ENCODE measurements at regions not wholly inside any gene's neighbourhood (a gene's known extent, or its start where the extent isn't known, plus 50 kb on each side); places are given as distances from the start of the nearest gene placed in this dataset.

DNA sequence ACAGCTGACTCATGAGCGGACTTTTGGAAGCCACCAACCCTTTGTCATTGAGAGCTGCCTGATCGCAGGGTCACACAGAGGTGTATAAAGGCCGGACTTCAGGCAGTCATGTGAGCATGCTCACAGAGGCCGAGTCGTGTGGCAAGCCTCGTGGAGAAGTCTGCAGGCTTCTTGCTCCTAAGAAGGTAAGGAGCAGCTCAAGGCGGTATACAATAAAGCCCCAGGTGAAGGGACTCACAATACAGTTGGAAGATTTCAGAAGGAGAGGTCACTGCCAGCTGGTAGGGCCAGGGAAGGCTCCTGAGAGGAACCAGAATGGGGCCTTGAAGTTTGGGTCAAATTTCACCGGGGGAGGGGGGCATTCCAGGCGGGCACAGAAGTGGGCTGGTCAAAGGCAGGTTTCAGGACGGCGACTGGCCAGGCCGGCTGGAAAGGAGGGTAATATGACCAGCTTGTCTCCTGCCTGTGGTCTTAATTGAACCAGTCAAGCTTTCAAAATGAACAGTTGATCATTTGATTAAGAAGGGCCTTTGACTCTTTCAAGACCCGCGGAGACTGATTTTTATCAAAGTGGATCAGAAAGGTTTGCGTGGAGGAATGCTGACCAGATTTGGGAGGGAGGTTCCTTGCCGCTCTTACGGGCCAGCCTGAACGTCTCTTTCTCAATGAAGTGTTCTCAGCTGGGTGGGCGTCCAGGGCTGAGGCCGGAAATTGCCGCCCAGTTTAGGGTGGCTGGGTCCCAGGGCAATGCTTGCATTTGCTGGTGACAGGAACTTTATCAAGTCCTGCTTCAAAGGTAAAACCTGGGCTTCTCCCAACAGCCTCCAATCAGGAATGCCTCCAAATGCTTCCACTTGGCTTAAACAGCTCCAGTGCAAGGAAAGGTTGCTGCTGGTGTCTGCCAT lies 178.6 kb downstream of the EMX2 start:
- no peak for DNase-seq

DNA sequence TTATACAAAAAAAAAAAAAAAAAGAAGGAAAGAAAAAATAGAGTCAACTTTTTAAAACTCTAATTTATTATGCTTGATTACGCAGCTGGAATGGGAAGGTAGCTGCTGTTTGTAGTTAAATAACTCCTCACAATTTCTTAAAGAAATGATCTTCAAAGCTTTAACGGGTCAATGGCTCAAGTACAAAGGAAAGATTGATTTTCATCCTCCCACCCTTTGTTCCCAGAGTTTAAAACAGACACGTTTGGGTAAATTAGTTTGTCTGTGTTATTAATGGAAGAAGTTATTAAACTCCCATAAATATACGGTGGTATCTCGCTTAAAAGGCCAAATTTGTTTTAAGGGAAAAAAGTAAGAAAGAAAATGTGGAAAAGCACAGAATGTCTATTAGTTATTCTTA lies 179.3 kb downstream of the EMX2 start:
- no peak for DNase-seq

DNA sequence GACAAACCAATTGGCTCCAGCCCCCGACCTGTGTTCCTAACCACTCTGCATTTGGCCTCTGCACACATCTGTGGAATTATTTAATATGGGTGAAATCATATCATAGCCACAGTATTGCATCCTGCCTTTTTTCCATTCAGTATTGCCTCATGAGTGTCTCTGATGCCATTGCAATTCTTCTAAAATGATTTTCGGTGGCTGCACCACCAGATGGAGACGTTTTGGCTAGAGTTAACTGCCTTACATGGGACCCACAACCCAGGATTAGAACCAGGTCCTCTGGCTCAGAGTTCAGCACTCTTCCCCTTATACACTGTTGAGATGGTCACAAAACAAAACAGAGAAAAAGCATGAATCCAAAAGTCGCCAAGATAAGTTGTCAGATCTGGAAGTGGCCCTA lies 180.8 kb downstream of the EMX2 start:
- DNase-seq = no peak

DNA sequence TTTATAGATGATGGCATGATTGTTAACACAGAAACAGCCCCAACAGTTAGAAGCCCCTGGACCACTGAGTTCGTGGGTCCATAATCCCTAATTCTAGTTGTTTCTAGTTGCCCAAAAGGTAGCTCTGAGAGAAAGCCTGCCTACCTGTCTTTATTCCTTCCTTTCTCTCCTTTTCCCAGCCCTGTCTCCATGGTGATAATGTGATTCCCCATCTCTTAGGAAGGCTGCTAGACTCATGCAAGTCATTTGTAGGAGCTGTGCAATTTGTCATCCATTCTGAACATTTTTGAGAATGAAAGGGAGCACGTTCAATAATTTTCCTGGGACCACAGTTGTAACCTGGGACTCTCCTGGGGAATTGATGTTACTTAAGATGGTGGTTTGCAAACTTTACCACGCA lies 183.4 kb downstream of the EMX2 start:
- DNase-seq = no peak

DNA sequence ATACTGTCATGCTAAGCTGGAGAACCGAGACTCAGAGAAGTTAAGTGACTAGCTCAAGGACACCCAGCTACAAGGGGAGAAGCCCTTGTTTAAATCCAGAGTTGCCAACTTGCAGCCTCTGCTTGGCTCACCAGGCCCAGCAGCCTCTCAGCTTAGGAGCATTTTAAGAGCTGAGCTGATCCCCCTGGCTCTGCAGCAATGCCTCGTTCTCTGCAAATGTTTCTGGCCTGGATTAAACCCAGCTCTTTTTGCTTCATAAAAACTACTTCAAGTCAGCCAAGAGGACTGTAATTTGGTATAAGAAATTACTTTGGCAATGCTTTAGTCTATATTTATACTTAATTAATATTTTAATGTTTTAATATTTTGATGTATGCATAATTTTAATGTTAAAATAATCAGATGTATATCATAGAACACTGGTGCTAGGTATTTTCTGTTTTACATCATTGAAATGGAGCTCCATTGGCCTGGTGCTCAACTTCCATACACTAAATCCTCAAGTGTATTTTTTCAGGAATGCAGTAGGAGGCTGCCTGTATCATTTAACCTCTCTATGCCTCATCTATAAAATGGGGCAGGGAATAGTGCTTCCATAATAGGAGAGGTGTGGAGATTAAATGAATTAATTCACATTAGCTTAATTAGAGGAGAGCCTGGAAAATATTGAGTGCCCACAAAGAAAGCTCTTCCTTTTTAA lies 184.2 kb downstream of the EMX2 start:
- no peak for DNase-seq

DNA sequence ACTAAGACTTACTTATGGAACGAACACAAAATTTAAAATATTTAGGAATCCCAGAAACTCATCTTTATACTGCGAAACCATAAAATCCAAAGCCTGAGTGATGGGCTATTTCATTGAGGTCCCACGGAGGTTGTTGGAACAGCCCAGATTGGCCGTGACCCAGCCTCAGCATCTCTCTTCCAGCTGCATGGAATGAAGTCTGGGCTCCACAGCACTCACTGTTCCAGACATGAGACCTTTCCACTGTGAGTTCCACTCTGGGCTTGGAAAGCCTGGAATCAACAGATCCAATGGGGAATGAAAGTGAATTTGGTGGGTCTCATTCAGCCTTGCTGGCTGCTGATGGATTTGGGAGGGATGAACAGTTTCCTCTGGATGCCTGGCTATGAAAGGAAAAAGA lies 184.9 kb downstream of the EMX2 start:
- DNase-seq = no peak

DNA sequence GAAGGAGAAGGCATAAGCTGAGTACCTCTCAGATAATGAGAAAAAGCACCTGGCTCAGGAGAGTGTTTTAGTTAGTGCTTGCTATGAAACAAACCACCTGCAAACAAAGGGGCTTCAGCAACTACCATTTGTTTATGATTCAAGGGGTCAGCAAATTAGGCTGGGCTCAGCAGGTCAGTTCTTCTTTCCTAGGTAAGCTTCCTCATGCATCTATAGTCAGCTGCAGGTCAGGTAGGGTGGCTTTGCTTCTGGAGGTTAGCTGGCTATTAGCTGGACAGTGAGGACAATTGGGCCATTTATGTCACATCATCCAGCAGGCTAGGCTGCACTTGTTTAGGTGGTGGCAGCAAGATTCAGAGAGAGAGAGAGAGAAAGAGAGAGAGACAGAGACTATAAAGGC lies 185.5 kb downstream of the EMX2 start:
- no peak for DNase-seq

DNA sequence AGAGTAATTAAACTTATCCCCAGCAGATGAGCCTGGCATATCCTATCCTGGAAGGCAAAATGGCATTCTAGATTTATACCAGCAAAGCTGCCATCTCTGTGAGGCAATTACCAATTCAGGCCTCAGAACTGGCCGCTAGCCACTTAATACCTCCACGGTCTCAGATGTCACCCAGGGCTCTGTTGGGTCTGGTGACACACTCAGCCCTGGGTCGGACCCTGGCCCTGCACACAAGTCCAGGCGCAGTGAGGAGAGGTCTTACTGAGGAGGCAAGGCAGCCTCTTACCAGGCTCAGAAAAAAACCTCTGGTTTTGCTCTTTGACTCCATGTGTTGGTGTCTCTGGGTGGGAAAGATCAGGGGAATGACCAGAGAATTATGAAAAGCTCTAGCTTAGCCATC lies 186.6 kb downstream of the EMX2 start:
- no peak for DNase-seq

DNA sequence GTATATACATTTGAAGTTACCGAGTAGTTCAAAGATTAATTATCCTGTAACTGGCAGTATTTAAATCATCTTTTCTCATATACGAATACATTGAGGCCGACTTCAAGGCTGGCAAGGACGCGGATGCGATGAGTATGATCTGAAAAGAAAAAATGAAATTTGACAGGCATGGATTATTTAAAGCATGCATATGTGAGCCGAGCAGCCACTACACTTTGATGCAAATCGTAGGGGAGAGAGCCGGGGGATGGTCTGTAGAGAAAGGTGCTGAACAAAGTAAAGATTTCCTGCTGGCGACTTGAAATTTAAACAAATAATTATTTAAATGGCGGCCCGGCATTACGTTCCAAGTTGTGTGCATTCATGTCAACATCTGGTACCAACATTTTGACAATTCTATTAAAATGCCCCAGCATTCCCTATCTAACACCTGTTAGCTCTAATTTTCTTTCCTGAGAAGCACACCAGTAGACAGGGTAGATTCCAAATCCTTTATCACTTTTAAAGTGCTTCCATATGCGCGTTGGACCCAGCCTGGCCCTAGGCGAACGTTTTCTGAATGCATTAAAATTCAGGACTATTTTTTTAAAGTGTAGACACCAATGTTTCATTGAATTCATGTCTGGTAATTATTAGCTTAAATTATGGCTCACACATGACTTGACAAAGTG lies 188.7 kb downstream of the EMX2 start:
- no peak for DNase-seq

DNA sequence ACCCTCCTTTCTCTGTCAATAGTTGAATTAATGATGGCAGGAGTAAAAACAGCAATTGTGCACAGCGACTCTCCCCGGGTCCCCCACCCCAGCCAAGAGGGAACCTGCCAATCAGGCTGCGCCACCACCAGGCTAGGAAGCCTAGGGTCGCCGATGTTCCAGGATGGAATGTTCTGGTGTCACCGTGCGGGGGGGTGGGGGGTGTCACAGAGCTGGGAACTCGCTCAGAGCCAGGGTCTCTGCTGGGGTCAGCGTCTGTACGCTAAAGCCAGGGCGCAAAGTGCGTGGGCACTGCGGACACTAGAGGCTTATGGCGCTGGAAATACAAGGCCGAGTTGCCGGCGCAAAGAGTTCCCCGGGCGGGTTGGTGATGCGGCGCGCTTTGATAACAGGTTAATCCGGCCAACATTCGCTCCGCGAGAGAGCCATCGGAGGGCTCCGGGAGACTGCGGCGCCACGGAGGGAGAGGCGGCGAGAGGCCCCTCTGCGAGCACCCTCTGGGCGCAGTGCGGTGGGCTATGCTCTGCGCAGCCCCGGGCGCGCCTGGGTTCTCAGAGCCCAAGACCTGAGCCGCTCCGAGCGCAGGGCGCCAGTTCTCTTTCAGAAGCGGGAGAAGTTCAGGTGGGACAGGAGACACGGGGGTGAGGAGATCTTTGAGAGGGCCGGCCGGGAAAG lies 192.3 kb downstream of the EMX2 start:
- DNase-seq = no peak

DNA sequence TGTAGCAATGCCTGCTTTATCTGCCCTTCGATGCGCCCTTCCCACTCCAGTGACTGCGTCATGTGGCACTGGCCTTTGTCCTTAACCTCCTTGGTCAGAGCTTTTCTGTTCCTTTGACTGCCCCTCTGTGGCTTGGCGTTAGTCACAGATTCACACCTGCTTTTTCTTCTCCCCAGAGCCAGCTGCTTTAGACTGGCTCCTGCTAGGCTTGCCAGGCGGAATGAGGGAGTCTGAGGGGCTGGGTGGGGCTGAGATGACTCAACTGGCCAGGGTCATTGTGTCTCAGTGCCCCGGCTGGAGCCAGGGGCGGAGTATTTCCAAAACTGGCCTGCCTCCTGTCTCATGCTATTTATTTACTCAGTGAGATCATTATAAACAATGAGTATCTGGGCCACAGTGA lies 194.1 kb downstream of the EMX2 start:
- no peak for DNase-seq

DNA sequence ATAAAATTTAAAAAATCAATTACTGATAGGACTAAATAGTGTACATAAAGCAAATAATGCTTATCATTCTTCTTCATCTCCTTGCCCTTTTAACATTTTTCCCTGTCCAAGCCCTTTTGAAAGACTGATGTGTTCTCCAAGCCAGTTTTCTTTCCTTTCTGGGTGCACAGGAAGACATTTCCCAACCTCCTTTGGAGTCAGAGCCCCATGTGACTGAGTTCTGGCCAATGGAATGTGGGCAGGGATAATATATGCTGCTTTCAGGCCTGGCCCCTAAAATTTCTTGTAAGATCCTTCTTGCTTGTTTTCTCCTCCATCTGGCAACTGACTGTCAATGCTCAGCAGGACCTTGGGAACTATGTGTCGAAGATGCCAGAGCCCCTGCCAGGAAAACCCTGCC lies 197.5 kb downstream of the EMX2 start:
- no peak for DNase-seq

DNA sequence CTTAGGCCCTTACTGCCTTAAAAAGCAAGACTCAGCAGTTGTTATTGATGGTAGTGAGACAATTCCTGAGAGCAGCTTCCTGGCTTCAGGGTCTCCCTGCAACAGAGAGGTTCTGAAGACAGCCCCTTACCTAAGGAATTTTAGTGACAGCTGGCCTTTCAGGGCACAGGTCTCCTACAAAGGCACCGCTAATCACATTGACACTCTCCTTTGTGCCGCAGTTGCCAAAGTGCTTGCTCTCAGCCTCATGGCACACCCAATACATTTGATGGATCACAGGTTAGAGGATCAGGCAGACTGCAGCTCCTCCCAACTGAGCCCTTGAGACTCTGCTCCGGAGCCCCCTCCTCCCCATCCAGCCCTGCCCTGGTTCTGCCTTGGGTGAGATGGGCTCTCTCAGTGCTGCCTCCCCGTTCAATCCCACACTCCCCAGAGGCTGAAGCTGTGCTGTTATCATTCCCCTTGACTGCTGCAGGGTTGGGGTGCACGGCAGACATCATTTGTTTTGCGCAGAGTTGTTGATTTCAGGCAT lies 198.2 kb downstream of the EMX2 start:
- DNase-seq = no peak

DNA sequence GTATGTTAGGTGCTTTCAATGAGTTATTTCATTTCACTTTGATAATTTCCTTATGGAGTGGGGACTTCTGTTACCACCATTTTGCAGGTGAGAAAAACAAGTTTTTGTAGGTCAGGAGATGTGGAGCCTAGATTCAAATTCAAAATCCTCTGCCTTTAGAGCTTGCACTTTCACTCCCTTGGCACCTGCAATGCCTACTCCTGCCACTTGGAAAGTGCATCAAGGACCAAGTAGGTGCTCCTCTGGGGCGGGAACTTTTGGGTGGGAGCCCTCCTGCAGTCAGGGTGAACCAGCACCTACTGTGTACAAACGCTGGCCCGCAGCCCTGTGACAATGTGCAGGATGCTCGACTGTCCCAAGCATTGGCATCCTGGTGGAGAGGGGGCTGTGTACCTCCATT lies 199.0 kb downstream of the EMX2 start:
- DNase-seq = no peak

DNA sequence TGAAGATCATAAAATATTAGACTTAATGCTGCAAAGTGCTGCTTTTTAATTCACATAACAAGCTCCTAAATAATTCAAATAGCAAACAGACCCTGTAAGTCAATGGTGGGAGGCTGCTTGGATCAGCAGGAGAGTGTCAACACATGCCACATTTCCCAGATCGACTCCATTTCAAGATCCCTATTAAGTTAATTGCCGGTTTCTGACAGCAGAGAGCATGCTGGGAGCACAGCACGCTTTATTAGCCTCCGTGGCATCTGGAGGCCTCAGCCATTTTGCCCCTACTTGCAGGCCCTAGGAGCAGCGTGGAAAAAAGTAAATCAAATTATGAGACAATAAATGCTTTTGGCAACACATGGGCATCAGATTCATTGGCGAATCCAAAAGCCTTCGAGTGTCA lies 201.0 kb downstream of the EMX2 start:
- no peak for DNase-seq

DNA sequence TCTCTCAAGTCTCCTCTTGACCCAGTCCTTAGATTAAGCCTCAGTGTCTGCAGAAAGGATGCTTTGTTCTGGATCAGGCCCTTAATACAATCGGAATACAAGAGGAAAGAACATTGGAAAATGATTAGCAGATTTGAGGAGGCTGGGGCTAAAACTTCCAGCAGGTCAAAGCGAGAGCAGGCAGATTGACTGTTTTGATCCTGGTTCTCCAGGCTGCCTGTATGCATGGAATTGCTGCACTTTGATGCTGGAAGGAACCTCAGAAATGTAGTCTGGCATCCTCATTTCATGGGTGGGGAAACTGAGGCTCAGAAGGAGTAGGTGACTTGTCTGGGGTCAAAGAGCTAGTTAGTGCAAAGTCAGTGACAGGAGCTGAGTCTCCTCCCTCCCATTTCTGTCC lies 202.8 kb downstream of the EMX2 start:
- DNase-seq = no peak

DNA sequence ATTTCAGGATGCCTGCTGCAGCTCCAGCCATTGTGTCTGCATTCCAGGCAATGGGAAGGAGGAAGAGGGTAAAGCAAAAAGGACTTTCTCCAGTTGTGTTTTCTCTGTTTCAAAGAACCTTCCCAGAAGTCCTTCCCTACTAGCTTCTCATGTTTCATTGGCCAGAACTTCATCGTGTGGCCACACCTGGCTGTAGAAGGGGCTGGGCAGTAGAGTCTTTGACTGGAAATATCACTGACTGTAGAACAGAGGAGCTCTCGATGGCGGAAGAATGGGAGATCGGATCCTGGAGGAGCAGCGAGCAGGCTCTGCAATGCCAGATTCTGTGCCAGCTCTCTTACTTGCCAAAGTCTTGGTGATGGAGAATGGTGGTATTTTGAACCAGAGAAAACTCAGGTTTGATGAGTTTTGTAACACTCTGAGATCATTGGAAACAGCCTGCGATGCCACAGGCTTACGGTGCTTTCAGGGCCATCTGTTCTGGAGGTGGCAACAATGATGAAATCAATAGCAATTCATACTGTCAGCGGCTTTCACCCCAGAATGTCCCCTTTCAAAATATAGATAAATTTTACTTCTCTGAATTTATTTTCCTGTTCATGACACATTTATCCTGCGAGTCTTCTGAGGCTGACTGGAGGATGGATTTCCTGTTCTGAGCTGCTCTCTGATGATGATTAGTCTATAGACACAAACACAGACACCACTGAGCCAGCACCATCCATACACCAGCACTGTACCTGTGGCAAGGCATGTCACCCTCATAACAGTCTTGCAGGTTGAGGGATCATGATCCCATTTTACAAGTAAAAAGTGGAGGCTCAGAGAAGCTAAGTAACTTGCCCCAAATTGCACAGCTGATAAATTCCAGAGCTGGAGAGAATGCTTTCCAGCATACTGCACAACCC lies 204.2 kb downstream of the EMX2 start:
- no peak for DNase-seq

DNA sequence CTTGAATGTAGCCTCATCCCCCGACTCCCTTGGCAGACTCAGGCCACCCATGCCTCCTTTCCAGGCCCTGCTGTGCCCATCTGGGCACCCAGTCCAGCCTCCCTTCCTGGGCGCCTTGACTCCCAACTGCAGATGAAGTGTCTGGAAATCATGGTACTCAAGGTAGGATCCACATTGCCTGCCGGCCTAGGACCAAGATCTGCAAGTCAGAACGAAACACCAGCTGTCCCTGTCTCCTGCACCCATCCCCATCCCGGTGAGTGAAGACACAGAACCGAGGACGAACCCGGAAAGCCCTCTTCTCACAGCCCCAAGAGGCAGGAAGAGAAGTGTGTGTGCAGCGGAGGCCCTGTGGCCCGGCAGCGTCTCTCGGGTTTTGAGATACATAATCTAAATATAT lies 205.1 kb downstream of the EMX2 start:
- DNase-seq = no peak

DNA sequence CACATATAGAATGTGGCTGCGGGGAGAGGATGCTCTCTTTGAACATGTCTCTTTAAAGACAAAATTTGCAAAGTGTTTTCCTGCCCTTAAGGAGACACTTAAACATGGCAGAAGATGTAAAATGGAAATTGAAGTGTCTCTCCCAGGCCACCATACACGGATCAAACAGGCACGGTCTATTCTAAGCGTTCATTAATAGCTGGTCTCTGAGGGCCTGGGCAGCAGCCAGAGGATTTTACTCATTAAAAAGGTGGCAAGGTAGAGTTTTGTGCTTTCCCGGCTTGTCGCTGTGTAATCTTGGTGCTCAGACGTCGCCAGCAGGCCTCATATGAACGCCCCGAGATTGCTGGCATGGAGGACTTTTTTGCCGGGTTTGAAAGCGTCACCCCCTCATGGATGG lies 205.5 kb downstream of the EMX2 start:
- DNase-seq = no peak

DNA sequence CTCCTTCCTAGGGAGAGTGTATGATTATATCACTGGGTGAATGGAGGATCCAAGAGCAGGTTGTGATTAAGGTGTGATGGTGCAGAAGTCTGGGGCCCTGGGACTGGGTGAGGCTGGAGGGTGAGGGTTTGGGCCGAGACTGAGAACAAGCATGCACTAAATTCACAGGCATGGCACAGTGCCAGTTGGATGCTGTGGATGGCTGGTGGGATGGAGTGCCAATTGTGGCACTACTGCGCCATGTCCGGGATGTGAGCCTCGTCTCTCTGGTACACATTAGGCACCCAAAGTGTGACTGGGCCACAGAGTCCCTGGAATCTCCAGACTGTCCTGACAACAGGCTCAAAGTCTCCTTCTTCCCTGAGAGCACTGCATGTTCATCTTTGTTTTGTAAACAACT lies 208.1 kb downstream of the EMX2 start:
- no peak for DNase-seq

DNA sequence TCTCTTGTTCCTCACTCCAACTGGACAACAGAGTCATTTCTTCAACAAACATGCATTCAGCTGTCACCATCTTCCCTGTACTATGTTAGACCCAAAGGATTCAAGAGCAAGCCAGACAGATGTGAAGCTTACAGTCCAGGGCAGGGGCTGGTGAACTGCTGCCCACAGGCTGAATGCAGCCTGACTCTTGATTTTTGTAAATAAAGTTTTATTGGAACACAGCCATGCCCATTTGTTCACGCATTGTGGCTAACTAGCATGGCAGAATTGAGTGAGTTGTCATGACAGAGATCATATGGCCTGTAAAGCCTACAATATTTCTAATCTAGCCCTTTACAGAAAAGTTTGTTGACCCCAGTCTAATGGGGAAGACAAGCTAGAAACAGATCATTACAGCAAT lies 208.7 kb downstream of the EMX2 start:
- DNase-seq = no peak

DNA sequence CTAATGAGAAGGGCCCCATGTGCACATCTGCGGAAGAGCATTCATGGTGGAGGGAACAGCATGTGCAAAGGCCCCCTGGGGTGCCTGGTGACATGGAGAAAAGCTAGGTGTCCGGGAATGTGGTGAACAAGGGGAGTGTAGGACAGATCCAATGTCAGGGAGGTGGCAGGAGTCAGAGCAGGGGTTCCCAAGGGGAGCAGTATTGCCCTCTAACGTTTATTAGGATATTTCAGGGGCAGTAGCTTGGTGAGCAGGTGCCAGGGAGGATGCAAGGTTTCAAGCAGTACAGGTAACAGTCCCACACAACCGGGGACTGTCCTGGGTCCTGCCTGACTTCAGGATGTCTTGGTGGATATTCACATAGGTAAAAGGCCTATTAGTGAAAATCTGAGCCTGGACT lies 209.6 kb downstream of the EMX2 start:
- DNase-seq = no peak

Data from hematopoietic multipotent progenitor cell treated with erythropoietin and hydrocortisone succinate and interleukin-3 and kit ligand, for 8 days (in vitro differentiated cells).